Right lobe of liver (tissue), 4 donors: ENCODE measurements at regions not wholly inside any gene's neighbourhood (a gene's known extent, or its start where the extent isn't known, plus 50 kb on each side); places are given as distances from the start of the nearest gene placed in this dataset.

ENCODE experiments used
- POLR2A ChIP-seq: fragments of 450-650 bp; IDR thresholded peaks from one replicate; pipeline ENCODE4 v1.6.1; 2017; ENCODE audit warnings: antibody characterized with exemption, mild to moderate bottlenecking
- TF ChIP-seq, protein P1 (sequence below), 4 donors: fragments of 200-600 bp in 3 of 4; fragments of 450-650 bp in 1 of 4; IDR thresholded peaks; one replicate each; pipeline versions ENCODE4 v1.5.1 to v1.8.0; 2016 to 2022; ENCODE audit warnings: antibody characterized with exemption in 4 of 4, mild to moderate bottlenecking in 2 of 4
- donor health status: DM: no; HTN: no; CAD: no.
- donor health status: DM: no; HTN: no; CAD: no.
- donor health status: DM: no; HTN: yes; CAD: no.

DNA sequence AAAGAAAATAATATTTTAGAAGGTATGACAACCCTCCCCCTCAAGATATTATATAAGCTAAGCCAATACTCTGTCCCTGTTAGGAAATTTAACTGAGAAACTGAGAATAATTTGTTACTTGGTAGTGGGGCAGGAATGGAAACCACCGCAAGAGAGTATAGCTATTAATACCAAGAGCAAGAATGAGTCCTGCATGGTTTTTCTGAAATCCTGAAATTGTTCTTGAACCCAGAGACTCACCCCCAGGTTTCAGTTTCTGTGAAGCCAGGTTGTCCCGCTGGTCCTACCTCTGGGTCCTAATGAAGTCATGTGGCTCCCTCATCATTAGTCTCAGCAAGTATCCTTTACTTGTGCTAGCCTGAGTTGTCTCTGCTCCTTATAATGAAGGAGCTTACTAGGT lies 671.0 kb upstream of the ACVR2A start:
- no peak for TF ChIP-seq POLR2A
- TF ChIP-seq, protein P1, sequence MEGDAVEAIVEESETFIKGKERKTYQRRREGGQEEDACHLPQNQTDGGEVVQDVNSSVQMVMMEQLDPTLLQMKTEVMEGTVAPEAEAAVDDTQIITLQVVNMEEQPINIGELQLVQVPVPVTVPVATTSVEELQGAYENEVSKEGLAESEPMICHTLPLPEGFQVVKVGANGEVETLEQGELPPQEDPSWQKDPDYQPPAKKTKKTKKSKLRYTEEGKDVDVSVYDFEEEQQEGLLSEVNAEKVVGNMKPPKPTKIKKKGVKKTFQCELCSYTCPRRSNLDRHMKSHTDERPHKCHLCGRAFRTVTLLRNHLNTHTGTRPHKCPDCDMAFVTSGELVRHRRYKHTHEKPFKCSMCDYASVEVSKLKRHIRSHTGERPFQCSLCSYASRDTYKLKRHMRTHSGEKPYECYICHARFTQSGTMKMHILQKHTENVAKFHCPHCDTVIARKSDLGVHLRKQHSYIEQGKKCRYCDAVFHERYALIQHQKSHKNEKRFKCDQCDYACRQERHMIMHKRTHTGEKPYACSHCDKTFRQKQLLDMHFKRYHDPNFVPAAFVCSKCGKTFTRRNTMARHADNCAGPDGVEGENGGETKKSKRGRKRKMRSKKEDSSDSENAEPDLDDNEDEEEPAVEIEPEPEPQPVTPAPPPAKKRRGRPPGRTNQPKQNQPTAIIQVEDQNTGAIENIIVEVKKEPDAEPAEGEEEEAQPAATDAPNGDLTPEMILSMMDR (IDR thresholded peaks at IDR 0.05) = no peak
